NB4 (cell line): ENCODE measurements at regions not wholly inside any gene's neighbourhood (a gene's known extent, or its start where the extent isn't known, plus 50 kb on each side); places are given as distances from the start of the nearest gene placed in this dataset.

Experiments used
- CTCF ChIP-seq: IDR thresholded peaks from one replicate; pipeline ENCODE4 v1.5.1; 2012; ENCODE audit warnings: low read depth, low read length
- MYC ChIP-seq: IDR thresholded peaks from 2 replicates; pipeline ENCODE4 v1.6.1; 2011; ENCODE audit warnings: low read depth, low read length

DNA sequence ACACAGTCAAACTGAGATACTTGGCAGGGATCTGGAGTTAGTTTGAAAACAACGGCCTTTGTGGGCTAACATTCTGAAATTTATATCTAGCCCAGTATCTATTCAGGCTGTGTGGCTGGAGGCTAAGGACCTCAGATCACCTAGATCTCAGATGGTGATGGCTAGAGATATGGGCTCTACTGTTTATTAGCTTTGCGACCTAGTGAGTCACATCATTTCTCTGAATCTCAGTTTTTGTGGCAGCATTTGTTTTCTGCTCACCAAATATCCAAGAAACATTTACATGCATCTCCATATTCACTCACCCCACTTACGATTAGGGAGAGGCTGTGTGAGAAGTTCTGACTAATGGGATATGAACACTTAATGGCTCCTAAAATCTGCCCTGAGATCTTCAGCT lies 503.9 kb downstream of the KIF20B start:
- TF ChIP-seq CTCF (no peak), MYC (no peak)
